PC-3 (cell line): ENCODE measurements at regions not wholly inside any gene's neighbourhood (a gene's known extent, or its start where the extent isn't known, plus 50 kb on each side); places are given as distances from the start of the nearest gene placed in this dataset.

Experiments used
- EZH2 ChIP-seq: fragments of 300-600 bp; sonication (generic); IDR thresholded peaks from one replicate; pipeline ENCODE4 v1.6.1; 2017; ENCODE audit warnings: antibody characterized with exemption, mild to moderate bottlenecking, low read length; ENCODE audit not compliant: unreplicated experiment
- EZH2phosphoT487 ChIP-seq: fragments of 300-600 bp; sonication (generic); IDR thresholded peaks from 2 replicates; pipeline ENCODE4 v1.6.1; 2018; ENCODE audit warnings: mild to moderate bottlenecking, antibody characterized with exemption, low read length, borderline replicate concordance
- TF ChIP-seq, protein P1 (sequence below): fragments of 300-600 bp; sonication (generic); conservative IDR thresholded peaks from 2 replicates; pipeline ENCODE4 v1.5.1; 2017; ENCODE audit warnings: antibody characterized with exemption, low read depth, mild to moderate bottlenecking, low read length

DNA sequence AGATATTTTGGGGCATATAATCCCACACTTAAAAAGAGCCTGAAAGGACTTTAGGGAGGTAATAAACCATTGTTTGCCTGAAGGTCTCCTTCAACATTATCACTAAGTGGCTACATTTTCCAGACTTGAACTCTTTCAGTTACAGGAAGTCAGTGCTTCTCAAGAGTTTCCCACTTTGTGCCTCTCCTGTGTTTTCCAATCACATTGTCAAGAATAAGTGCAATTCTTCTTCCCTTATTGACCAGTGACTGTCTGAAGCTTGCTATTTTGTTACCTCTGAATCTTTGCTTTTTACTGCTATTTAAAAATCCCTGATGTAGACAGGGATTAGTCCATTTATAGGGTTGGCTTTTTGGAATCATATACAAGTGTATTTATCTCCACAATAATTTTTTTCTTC is 346.7 kb upstream of the ANKRD30A start:
- TF ChIP-seq, protein P1, sequence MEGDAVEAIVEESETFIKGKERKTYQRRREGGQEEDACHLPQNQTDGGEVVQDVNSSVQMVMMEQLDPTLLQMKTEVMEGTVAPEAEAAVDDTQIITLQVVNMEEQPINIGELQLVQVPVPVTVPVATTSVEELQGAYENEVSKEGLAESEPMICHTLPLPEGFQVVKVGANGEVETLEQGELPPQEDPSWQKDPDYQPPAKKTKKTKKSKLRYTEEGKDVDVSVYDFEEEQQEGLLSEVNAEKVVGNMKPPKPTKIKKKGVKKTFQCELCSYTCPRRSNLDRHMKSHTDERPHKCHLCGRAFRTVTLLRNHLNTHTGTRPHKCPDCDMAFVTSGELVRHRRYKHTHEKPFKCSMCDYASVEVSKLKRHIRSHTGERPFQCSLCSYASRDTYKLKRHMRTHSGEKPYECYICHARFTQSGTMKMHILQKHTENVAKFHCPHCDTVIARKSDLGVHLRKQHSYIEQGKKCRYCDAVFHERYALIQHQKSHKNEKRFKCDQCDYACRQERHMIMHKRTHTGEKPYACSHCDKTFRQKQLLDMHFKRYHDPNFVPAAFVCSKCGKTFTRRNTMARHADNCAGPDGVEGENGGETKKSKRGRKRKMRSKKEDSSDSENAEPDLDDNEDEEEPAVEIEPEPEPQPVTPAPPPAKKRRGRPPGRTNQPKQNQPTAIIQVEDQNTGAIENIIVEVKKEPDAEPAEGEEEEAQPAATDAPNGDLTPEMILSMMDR: no peak
- TF ChIP-seq EZH2 (no peak), EZH2phosphoT487 (no peak)
